H9 (cell line): ENCODE measurements at regions not wholly inside any gene's neighbourhood (a gene's known extent, or its start where the extent isn't known, plus 50 kb on each side); places are given as distances from the start of the nearest gene placed in this dataset.
A peak's percentile ranks its signal among the peaks of the same experiment; 100 is the strongest.

ENCODE experiments used
- DNase-seq: peaks from one replicate; pipeline ENCODE4 v3.0.0-alpha.2; 2017
- H2AFZ ChIP-seq: one replicate; pipeline ENCODE4 v1.6.1; 2013; ENCODE audit warnings: mild to moderate bottlenecking, low read length, control low read depth, moderate library complexity
- H2AK5ac ChIP-seq: 2 replicates; pipeline ENCODE4 v1.6.1; 2013; ENCODE audit warnings: low read length, control low read depth, mixed read lengths; ENCODE audit not compliant: insufficient read length
- H2BK120ac ChIP-seq: one replicate; pipeline ENCODE4 v1.6.1; 2013; ENCODE audit warnings: low read depth, mild to moderate bottlenecking, low read length, control low read depth, inconsistent platforms; ENCODE audit not compliant: poor library complexity, severe bottlenecking
- H2BK12ac ChIP-seq: 2 replicates; pipeline ENCODE4 v1.6.1; 2013; ENCODE audit warnings: low read length, control low read depth, mixed read lengths, low read depth; ENCODE audit not compliant: insufficient read length
- H2BK15ac ChIP-seq: 2 replicates; pipeline ENCODE4 v1.6.1; 2013; ENCODE audit warnings: low read depth, low read length, control low read depth
- H2BK20ac ChIP-seq: one replicate; pipeline ENCODE4 v1.6.1; 2013; ENCODE audit warnings: low read depth, mild to moderate bottlenecking, low read length, control low read depth, inconsistent platforms; ENCODE audit not compliant: poor library complexity, severe bottlenecking
- H2BK5ac ChIP-seq: 2 replicates; pipeline ENCODE4 v1.6.1; 2013; ENCODE audit warnings: low read length, control low read depth, mixed read lengths; ENCODE audit not compliant: insufficient read length
- H3K14ac ChIP-seq: 2 replicates; pipeline ENCODE4 v1.6.1; 2013; ENCODE audit warnings: low read length, control low read depth; ENCODE audit not compliant: insufficient read depth
- H3K18ac ChIP-seq: 2 replicates; pipeline ENCODE4 v1.6.1; 2013; ENCODE audit warnings: low read depth, mild to moderate bottlenecking, mixed read lengths, low read length, control low read depth; ENCODE audit not compliant: insufficient read length
- H3K23ac ChIP-seq: 2 replicates; pipeline ENCODE4 v1.6.1; 2013; ENCODE audit warnings: low read length, control low read depth, mixed read lengths, low read depth; ENCODE audit not compliant: insufficient read length
- H3K23me2 ChIP-seq: 2 replicates; pipeline ENCODE4 v1.6.1; 2013; ENCODE audit warnings: low read depth, mild to moderate bottlenecking, mixed read lengths, low read length, control low read depth; ENCODE audit not compliant: insufficient read length, poor library complexity, severe bottlenecking
- H3K27ac ChIP-seq: 2 replicates; pipeline ENCODE4 v1.5.1; 2013; ENCODE audit warnings: low read length, control low read depth, mixed read lengths, low read depth; ENCODE audit not compliant: insufficient read length
- H3K27me3 ChIP-seq: 2 replicates; pipeline ENCODE4 v1.6.1; 2013; ENCODE audit warnings: low read length, control low read depth, inconsistent platforms; ENCODE audit not compliant: insufficient read depth
- H3K4ac ChIP-seq: 2 replicates; pipeline ENCODE4 v1.6.1; 2013; ENCODE audit warnings: low read depth, mild to moderate bottlenecking, control low read depth, inconsistent platforms, low read length, moderate library complexity
- H3K4me1 ChIP-seq: 2 replicates; pipeline ENCODE4 v1.6.1; 2013; ENCODE audit warnings: low read length, control low read depth, inconsistent platforms; ENCODE audit not compliant: insufficient read depth
- H3K4me2 ChIP-seq: 2 replicates; pipeline ENCODE4 v1.6.1; 2013; ENCODE audit warnings: low read length, control low read depth, mixed read lengths; ENCODE audit not compliant: insufficient read length, insufficient read depth
- H3K56ac ChIP-seq: 2 replicates; pipeline ENCODE4 v1.6.1; 2013; ENCODE audit warnings: low read depth, mild to moderate bottlenecking, mixed read lengths, low read length, control low read depth; ENCODE audit not compliant: insufficient read length
- H3K79me1 ChIP-seq: 2 replicates; pipeline ENCODE4 v1.6.1; 2013; ENCODE audit warnings: low read depth, mild to moderate bottlenecking, moderate library complexity, low read length, control low read depth, inconsistent platforms; ENCODE audit not compliant: insufficient read depth, poor library complexity, severe bottlenecking
- H3K79me2 ChIP-seq: 2 replicates; pipeline ENCODE4 v1.6.1; 2013; ENCODE audit warnings: low read length, control low read depth, inconsistent platforms; ENCODE audit not compliant: insufficient read depth
- H3K9ac ChIP-seq: 2 replicates; pipeline ENCODE4 v1.6.1; 2013; ENCODE audit warnings: low read length, control low read depth, mixed read lengths; ENCODE audit not compliant: insufficient read length; ENCODE audit errors: extremely low read depth
- H3K9me3 ChIP-seq: one replicate; pipeline ENCODE4 v1.6.1; 2013; ENCODE audit warnings: low read depth, low read length, inconsistent platforms; ENCODE audit not compliant: control insufficient read depth
- H3T11ph ChIP-seq: one replicate; pipeline ENCODE4 v1.6.1; 2013; ENCODE audit warnings: mild to moderate bottlenecking, low read length, control low read depth, inconsistent platforms
- H4K20me1 ChIP-seq: one replicate; pipeline ENCODE4 v1.6.1; 2013; ENCODE audit not compliant: control insufficient read depth, insufficient read length, insufficient read depth
- H4K5ac ChIP-seq: 2 replicates; pipeline ENCODE4 v1.6.1; 2013; ENCODE audit warnings: low read depth, mild to moderate bottlenecking, mixed read lengths, low read length, control low read depth; ENCODE audit not compliant: insufficient read length
- H4K8ac ChIP-seq: replicated peaks from 2 replicates; pipeline ENCODE4 v1.6.1; 2013; ENCODE audit warnings: low read length, control low read depth, mixed read lengths, low read depth; ENCODE audit not compliant: insufficient read length
- H4K91ac ChIP-seq: 2 replicates; pipeline ENCODE4 v1.6.1; 2013; ENCODE audit warnings: low read depth, mild to moderate bottlenecking, moderate library complexity, mixed read lengths, low read length, control low read depth; ENCODE audit not compliant: insufficient read length
- H3K27ac Mint-ChIP-seq, 3 experiments: 2 replicates in 2 of 3; 3 replicates in 1 of 3; pipeline ENCODE4 v1.8.0; 2020 to 2021; ENCODE audit warnings: mixed read lengths in 3 of 3, mild to moderate bottlenecking in 1 of 3, moderate library complexity in 1 of 3
- H3K27me3 Mint-ChIP-seq: 2 replicates; pipeline ENCODE4 v1.8.0; 2021; ENCODE audit warnings: low read depth, mild to moderate bottlenecking, moderate library complexity, mixed read lengths
- H3K36me3 Mint-ChIP-seq, 3 experiments: 2 replicates in 2 of 3; 3 replicates in 1 of 3; pipeline ENCODE4 v1.8.0; 2020 to 2021; ENCODE audit warnings: low read depth in 3 of 3, mixed read lengths in 3 of 3; ENCODE audit not compliant: insufficient read depth in 1 of 3
- H3K4me1 Mint-ChIP-seq, 2 experiments: 2 replicates each; pipeline ENCODE4 v1.8.0; 2020; ENCODE audit warnings: mixed read lengths in 2 of 2
- H3K4me3 Mint-ChIP-seq, 2 experiments: 2 replicates in 1 of 2; 3 replicates in 1 of 2; pipeline ENCODE4 v1.8.0; 2020 to 2021; ENCODE audit warnings: mild to moderate bottlenecking in 2 of 2, mixed read lengths in 2 of 2, moderate library complexity in 1 of 2
- H3K9me3 Mint-ChIP-seq, 2 experiments: 2 replicates in 1 of 2; 3 replicates in 1 of 2; pipeline ENCODE4 v1.8.0; 2020; ENCODE audit warnings: mild to moderate bottlenecking in 2 of 2, mixed read lengths in 2 of 2, moderate library complexity in 1 of 2
- CTCF ChIP-seq: fragments of 200-600 bp; sonication (generic); conservative IDR thresholded peaks from 3 replicates; pipeline ENCODE4 v1.8.0; 2021; ENCODE audit warnings: antibody characterized with exemption, mild to moderate bottlenecking
- whole genome bisulfite sequencing: extraction: QIAGEN DNeasy Blood & Tissue Kit; methylation state at CpG from one replicate; pipeline ENCODE4 v1.1.7; 2013; ENCODE audit warnings: missing lambda C conversion rate, low lambda C conversion rate, mixed read lengths; ENCODE audit not compliant: insufficient read length; ENCODE audit errors: extremely low coverage; 5-methylcytosine and 5-hydroxymethylcytosine counted together

- Histone ChIP-seq H2AK5ac (no peak overlapping the region), H2AFZ (no peak overlapping the region), H4K8ac (no peak overlapping the region), H4K20me1 (no peaks in the 10 kb centered on the region), H3K79me1 (no peaks in the 10 kb centered on the region), H3K14ac (no peak overlapping the region), H3K56ac (no peak overlapping the region), H4K5ac (no peak overlapping the region), H3K27ac (no peak overlapping the region), H3T11ph (no peak overlapping the region), H4K91ac (no peak overlapping the region), H2BK20ac (no peak overlapping the region), H3K4me2 (no peak overlapping the region), H2BK120ac (no peak overlapping the region), H3K4ac (no peak overlapping the region), H3K79me2 (no peaks in the 10 kb centered on the region), H2BK15ac (no peak overlapping the region), H3K27me3 (no peaks in the 10 kb centered on the region), H2BK5ac (no peak overlapping the region), H3K9me3 (no peaks in the 10 kb centered on the region), H3K23me2 (no peaks in the 10 kb centered on the region), H2BK12ac (no peak overlapping the region), H3K9ac (no peak overlapping the region), H3K4me1 (no peaks in the 10 kb centered on the region), H3K18ac (no peak overlapping the region), H3K23ac (no peak overlapping the region)
- Mint-ChIP-seq H3K27ac (peak overlapping the region in 2 of 3 experiments; percentile 8 to 29; a peak in 2 of 7 replicates), H3K9me3 (no peaks in the 10 kb centered on the region; a peak in 2 of 5 replicates), H3K27me3 (no peaks in the 10 kb centered on the region; the same call in 1 of the 2 replicates), H3K4me1 (peaks cover 9 to 11% of the 10 kb centered on the region in 2 experiments; a peak in 3 of 4 replicates), H3K36me3 (no peaks in the 10 kb centered on the region; a peak in 1 of 7 replicates), H3K4me3 (no peak overlapping the region)
- no peak for TF ChIP-seq CTCF
- WGBS = no CpG with 5 or more reads among the region's 6 CpGs
- no peak for DNase-seq
These were observed 259.0 kb downstream of the GADD45G start for GRCh38 chr9:89863837-89864236.
